Heart left ventricle (tissue), 13 donors: ENCODE measurements at regions not wholly inside any gene's neighbourhood (a gene's known extent, or its start where the extent isn't known, plus 50 kb on each side); places are given as distances from the start of the nearest gene placed in this dataset.

ENCODE experiments used
- POLR2A ChIP-seq, 2 donors: fragments of 450-650 bp; IDR thresholded peaks; one replicate each; pipeline ENCODE4 v1.6.1; 2017; ENCODE audit warnings: antibody characterized with exemption in 2 of 2, mild to moderate bottlenecking in 2 of 2, moderate library complexity in 2 of 2
- TF ChIP-seq, protein P1 (sequence below), 12 donors: fragments of 200-600 bp; sonication (generic) in 4 of 12; IDR thresholded peaks; one replicate each; pipeline versions ENCODE4 v1.5.0 to v1.8.0; 2018 to 2022; ENCODE audit warnings: antibody characterized with exemption in 12 of 12, mild to moderate bottlenecking in 5 of 12
- donor health status: ischemic (EF 13 %, LVEDD 7.1; RV severe dilation, severe dysfunction).
- donor health status: DM: no; HTN: yes; CAD: no.
- donor health status: DM: no; HTN: no; CAD: no.
- donor health status: ischemic (EF 25% LVEDD 6.9; RV normal size, moderate dysfunction).
- donor health status: ischemic (EF 25% LVEDD 5.7; RV mildly dilated, moderate dysfunction).
- donor health status: ischemic (EF 35%, LVEDD 5.7; RV mildly dilated, moderate dysfunction).
- donor health status: nonischemic (EF 11% LVEDD 7.7; RV severe dilation, severe dysfunction).
- donor health status: DM: yes; HTN: yes; CAD: no.
- donor health status: PGD.
- donor health status: ischemic (EF 29% LVEDD 5.4; RV normal size, mild dysfunction).
- donor health status: nonischemic (EF 23%, LVEDD 6.1; RV moderate dilation, normal function).

DNA sequence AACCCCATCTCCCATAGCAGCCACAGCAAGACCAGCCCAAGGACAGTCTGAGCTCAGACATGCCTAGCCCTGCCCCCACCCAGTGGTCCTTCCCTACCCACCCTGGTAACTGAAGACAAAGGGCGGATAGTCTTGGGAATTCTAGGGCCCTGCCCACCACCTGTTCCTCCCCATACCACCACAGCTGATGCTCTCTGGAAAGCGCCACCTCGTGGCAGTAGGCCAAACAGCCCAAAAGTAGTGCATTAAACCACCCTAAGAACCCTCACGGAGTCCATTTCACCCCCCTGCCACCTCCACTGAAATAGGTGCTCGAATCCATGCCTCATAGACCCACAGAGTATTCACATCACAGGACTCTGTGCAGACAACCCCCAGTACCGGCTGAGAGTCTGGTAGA is 1021.4 kb downstream of the CDH8 start:
- TF ChIP-seq, protein P1, sequence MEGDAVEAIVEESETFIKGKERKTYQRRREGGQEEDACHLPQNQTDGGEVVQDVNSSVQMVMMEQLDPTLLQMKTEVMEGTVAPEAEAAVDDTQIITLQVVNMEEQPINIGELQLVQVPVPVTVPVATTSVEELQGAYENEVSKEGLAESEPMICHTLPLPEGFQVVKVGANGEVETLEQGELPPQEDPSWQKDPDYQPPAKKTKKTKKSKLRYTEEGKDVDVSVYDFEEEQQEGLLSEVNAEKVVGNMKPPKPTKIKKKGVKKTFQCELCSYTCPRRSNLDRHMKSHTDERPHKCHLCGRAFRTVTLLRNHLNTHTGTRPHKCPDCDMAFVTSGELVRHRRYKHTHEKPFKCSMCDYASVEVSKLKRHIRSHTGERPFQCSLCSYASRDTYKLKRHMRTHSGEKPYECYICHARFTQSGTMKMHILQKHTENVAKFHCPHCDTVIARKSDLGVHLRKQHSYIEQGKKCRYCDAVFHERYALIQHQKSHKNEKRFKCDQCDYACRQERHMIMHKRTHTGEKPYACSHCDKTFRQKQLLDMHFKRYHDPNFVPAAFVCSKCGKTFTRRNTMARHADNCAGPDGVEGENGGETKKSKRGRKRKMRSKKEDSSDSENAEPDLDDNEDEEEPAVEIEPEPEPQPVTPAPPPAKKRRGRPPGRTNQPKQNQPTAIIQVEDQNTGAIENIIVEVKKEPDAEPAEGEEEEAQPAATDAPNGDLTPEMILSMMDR (IDR thresholded peaks at IDR 0.05), result no peak
- no peak for TF ChIP-seq POLR2A (IDR thresholded peaks at IDR 0.05)
